ENCODE measurements at regions not wholly inside any gene's neighbourhood (a gene's known extent, or its start where the extent isn't known, plus 50 kb on each side); places are given as distances from the start of the nearest gene placed in this dataset.

- no peak for TF ChIP-seq CTCF (IDR thresholded peaks at IDR 0.05 in 2 of 3, conservative IDR thresholded peaks at IDR 0.05 in 1 of 3; ENCODE audit: borderline replicate concordance in 1 of 3, insufficient read depth in 1 of 3, low read depth in 2 of 3, low read length in 2 of 3)
- TF ChIP-seq POLR2A (IDR thresholded peaks at IDR 0.05; ENCODE audit: borderline replicate concordance, extremely low read depth, insufficient read depth, insufficient read length), result no peak
- no peak for TF ChIP-seq POLR2AphosphoS5 (IDR thresholded peaks at IDR 0.05; ENCODE audit: low read depth, low read length)
- TF ChIP-seq REST (IDR thresholded peaks at IDR 0.05; ENCODE audit: low read depth), result no peak
- TF ChIP-seq ZFX (IDR thresholded peaks at IDR 0.05), result no peak
- no peak for TF ChIP-seq EZH2 (IDR thresholded peaks at IDR 0.05)
- no peak for TF ChIP-seq FOSL1 (IDR thresholded peaks at IDR 0.05; ENCODE audit: low read depth)
- TF ChIP-seq TCF7L2 (IDR thresholded peaks at IDR 0.05; ENCODE audit: borderline replicate concordance, extremely low read depth, insufficient read depth, insufficient read length), result no peak
These were observed 70.4 kb downstream of the OR13H1 start for GRCh38 chrX:131614241-131614640.
